ENCODE measurements at regions not wholly inside any gene's neighbourhood (a gene's known extent, or its start where the extent isn't known, plus 50 kb on each side); places are given as distances from the start of the nearest gene placed in this dataset.

GRCh38 chr4:55749666-55750065 lies 69.9 kb upstream of the EXOC1L start:
- in situ Hi-C loops (cut with MboI; ENCODE audit: low pct_unique_long_range_greater_than_20kb, low sequenced_read_pairs), result no loop called here
- DNase-seq, result no peak

GRCh38 chr4:55752810-55753209 lies 66.8 kb upstream of the EXOC1L start:
- DNase-seq, result no peak
- in situ Hi-C loops (cut with MboI; ENCODE audit: low pct_unique_long_range_greater_than_20kb, low sequenced_read_pairs), result no loop called here

- no peak for DNase-seq
- in situ Hi-C loops (cut with MboI; ENCODE audit: low pct_unique_long_range_greater_than_20kb, low sequenced_read_pairs), result no loop called here
Observed at GRCh38 chr4:55753856-55754255, 65.7 kb upstream of the EXOC1L start.

- in situ Hi-C loops (cut with MboI; ENCODE audit: low pct_unique_long_range_greater_than_20kb, low sequenced_read_pairs), result no loop called here
- no peak for DNase-seq
Observed at GRCh38 chr4:55754754-55755350, 64.7 kb upstream of the EXOC1L start.

GRCh38 chr4:55756208-55756607 lies 63.4 kb upstream of the EXOC1L start:
- DNase-seq, result no peak
- in situ Hi-C loops (cut with MboI; ENCODE audit: low pct_unique_long_range_greater_than_20kb, low sequenced_read_pairs), result no loop called here

- in situ Hi-C loops (cut with MboI; ENCODE audit: low pct_unique_long_range_greater_than_20kb, low sequenced_read_pairs), result no loop called here
- no peak for DNase-seq
Observed at GRCh38 chr4:55757356-55757952, 62.1 kb upstream of the EXOC1L start.

GRCh38 chr4:55758066-55758465 lies 61.5 kb upstream of the EXOC1L start:
- in situ Hi-C loops (cut with MboI; ENCODE audit: low pct_unique_long_range_greater_than_20kb, low sequenced_read_pairs), result no loop called here
- no peak for DNase-seq

- no peak for DNase-seq
- in situ Hi-C loops (cut with MboI; ENCODE audit: low pct_unique_long_range_greater_than_20kb, low sequenced_read_pairs), result no loop called here
Observed at GRCh38 chr4:55758570-55758969, 61.0 kb upstream of the EXOC1L start.

- in situ Hi-C loops (cut with MboI; ENCODE audit: low pct_unique_long_range_greater_than_20kb, low sequenced_read_pairs), result no loop called here
- DNase-seq, result no peak
Observed at GRCh38 chr4:55762819-55763218, 56.8 kb upstream of the EXOC1L start.

GRCh38 chr4:55763996-55764395 lies 55.6 kb upstream of the EXOC1L start:
- in situ Hi-C loops (cut with MboI; ENCODE audit: low pct_unique_long_range_greater_than_20kb, low sequenced_read_pairs), result no loop called here
- DNase-seq, result no peak

- no peak for DNase-seq
- in situ Hi-C loops (cut with MboI; ENCODE audit: low pct_unique_long_range_greater_than_20kb, low sequenced_read_pairs), result no loop called here
Observed at GRCh38 chr4:55765070-55765469, 54.5 kb upstream of the EXOC1L start.

GRCh38 chr4:55768291-55768690 lies 51.3 kb upstream of the EXOC1L start:
- DNase-seq, result no peak
- in situ Hi-C loops (cut with MboI; ENCODE audit: low pct_unique_long_range_greater_than_20kb, low sequenced_read_pairs), result no loop called here
